Spinal cord (tissue), 9 donors: ENCODE measurements at regions not wholly inside any gene's neighbourhood (a gene's known extent, or its start where the extent isn't known, plus 50 kb on each side); places are given as distances from the start of the nearest gene placed in this dataset.

Source experiments
- DNase-seq, 6 donors: peaks; one replicate each; pipeline versions ENCODE4 v3.0.0 to v3.0.0-alpha.2; 2013 to 2015; ENCODE audit warnings: low spot score in 6 of 6, low read depth in 4 of 6
- H3K27ac ChIP-seq: one replicate; pipeline ENCODE4 v1.5.1; 2013; ENCODE audit warnings: low read depth, low read length, control low read depth
- H3K27me3 ChIP-seq: one replicate; pipeline ENCODE4 v1.6.1; 2013; ENCODE audit warnings: low read length; ENCODE audit not compliant: control insufficient read depth, insufficient read depth
- H3K36me3 ChIP-seq: one replicate; pipeline ENCODE4 v1.6.1; 2013; ENCODE audit warnings: low read length; ENCODE audit not compliant: control insufficient read depth, insufficient read depth
- H3K4me1 ChIP-seq: one replicate; pipeline ENCODE4 v1.6.1; 2013; ENCODE audit warnings: low read length; ENCODE audit not compliant: control insufficient read depth, insufficient read depth
- H3K4me3 ChIP-seq: one replicate; pipeline ENCODE4 v1.5.1; 2013; ENCODE audit warnings: low read depth, low read length, control low read depth
- H3K9me3 ChIP-seq: one replicate; pipeline ENCODE4 v1.6.1; 2013; ENCODE audit warnings: low read length; ENCODE audit not compliant: control insufficient read depth, insufficient read depth
- WGBS: methylation state at CpG from one replicate; pipeline ENCODE4 v1.1.5; 2013; ENCODE audit warnings: missing lambda C conversion rate; ENCODE audit not compliant: insufficient coverage; 5-methylcytosine and 5-hydroxymethylcytosine counted together
- donor health status: healthy.

DNA sequence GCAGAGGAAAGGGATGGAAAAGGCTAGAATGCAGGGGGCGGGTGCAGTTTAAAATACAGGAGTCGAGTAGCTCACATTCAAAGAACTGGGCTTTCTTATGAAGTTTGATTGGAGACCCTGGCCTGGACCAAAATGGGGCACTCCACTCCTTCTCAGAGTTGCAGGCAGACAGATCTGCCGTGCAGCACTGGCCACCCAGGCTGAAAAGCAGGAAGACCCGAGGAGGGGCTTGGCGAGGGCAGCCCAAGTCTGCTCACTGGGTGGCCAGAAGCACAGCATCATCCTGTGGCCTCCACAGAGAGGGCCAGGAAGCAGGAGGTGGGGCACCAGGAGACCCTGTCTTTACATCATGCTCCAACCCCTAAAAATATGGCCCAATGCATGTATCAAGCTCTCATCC, 109.1 kb upstream of the BCL2L14 start:
- H3K27ac ChIP-seq, result no peak overlapping the region
- no peak overlapping the region for H3K4me3 ChIP-seq
- H3K9me3 ChIP-seq, result no peaks in the 10 kb centered on the region
- DNase-seq, result no peak
- WGBS, result 52% methylated on average over 5 of the region's 5 CpGs
- no peaks in the 10 kb centered on the region for H3K4me1 ChIP-seq
- H3K27me3 ChIP-seq, result no peaks in the 10 kb centered on the region
- H3K36me3 ChIP-seq, result no peaks in the 10 kb centered on the region

DNA sequence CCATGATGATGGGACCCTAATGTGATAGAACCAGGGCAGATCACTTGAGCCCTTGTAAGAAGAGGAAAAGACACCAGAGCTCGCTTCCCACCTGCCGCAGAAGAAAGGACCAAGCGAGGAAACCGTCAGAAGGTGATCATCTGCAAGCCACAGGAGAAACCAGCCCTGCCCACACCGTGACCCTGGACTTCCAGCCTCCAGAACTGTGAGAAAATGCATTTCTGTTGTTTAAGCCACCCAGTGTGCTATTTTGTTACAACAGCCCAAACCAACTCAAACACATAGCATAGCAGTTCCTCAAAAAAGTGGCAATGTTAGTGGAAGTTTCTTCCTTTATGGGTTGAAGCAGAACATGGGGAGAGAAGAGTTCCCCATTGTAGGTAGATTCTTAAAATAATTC, 107.9 kb upstream of the BCL2L14 start:
- Histone ChIP-seq H3K36me3 (no peaks in the 10 kb centered on the region), H3K9me3 (no peaks in the 10 kb centered on the region)
- 67% methylated on average over 1 of the region's 5 CpGs for WGBS

DNA sequence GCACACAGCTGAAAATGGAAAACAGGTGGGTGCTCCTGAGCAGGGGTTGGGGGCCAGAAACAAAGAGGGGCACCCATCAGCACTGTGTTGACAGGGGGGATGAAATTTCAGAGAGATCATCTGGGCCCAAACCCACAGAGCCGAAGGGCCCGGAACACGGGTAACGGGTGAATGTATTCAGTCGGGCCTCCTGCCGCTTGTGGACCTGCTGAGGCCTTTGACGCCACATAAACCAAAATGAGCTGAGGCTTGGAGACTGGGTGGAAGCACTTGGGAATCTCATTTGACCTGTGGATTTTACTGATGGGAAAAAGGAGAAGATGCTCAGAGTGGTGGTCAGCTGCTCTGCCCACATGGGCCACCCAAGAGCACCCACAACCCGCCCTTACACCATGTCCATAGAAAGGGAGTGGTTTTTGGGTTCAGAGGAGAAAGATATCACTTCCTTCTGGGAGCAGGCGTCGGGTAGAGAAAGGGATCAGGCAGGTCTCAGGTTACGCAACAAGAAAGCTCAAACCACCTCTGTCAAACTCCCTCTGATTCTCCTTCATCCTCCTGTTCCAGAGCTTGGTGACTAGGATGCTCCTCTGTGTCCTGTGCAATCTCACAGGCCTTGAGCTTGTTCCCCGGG, 106.8 kb upstream of the BCL2L14 start:
- no peaks in the 10 kb centered on the region for H3K36me3 ChIP-seq
- H3K27ac ChIP-seq, result no peak overlapping the region
- no peak for DNase-seq
- no peaks in the 10 kb centered on the region for H3K4me1 ChIP-seq
- no peak overlapping the region for H3K4me3 ChIP-seq
- no peaks in the 10 kb centered on the region for H3K9me3 ChIP-seq
- 92% methylated on average over 10 of the region's 12 CpGs for WGBS
- no peaks in the 10 kb centered on the region for H3K27me3 ChIP-seq

More for the DNA sequence above, 107.9 kb upstream of the BCL2L14 start:
- no peaks in the 10 kb centered on the region for H3K27me3 ChIP-seq
- no peak for DNase-seq
- H3K4me3 ChIP-seq, result no peak overlapping the region
- no peaks in the 10 kb centered on the region for H3K4me1 ChIP-seq
- no peak overlapping the region for H3K27ac ChIP-seq

DNA sequence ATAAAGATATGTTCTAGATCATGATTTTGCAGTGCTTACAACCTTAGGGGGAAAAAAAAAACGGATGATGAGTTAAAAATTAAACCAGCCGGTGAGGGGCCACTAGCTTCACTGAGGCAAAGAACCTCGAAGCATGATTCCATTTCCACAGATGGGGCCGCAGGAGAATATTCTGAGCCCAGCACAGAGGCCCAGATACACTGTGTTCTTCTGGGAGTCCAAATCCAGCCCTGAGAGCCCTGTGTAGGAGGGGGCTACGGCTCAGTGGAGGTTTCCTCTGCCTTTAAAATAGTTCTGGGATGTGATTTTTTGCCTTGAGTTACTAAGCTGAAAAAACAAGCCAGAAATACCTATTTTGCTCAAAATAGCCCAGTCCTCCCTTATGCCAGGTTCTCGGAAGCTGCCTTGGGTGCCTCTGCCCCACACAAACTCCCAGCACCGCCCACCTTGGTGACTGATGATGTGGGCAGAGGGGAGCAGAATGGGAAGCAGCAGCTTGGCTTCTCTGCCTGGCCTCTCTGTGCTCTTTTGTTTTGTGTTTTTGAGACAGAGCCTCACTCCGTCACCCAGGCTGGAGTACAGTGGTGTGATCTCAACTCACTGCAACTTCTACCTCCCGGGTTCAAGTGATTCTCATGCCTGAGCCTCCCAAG, 105.4 kb upstream of the BCL2L14 start:
- H3K36me3 ChIP-seq, result no peaks in the 10 kb centered on the region
- no peak for DNase-seq
- no peaks in the 10 kb centered on the region for H3K27me3 ChIP-seq
- no peak overlapping the region for H3K4me3 ChIP-seq
- H3K9me3 ChIP-seq, result no peaks in the 10 kb centered on the region
- H3K4me1 ChIP-seq, result peaks cover 4% of the 10 kb centered on the region
- H3K27ac ChIP-seq, result no peak overlapping the region
- WGBS, result 92% methylated on average over 5 of the region's 9 CpGs

DNA sequence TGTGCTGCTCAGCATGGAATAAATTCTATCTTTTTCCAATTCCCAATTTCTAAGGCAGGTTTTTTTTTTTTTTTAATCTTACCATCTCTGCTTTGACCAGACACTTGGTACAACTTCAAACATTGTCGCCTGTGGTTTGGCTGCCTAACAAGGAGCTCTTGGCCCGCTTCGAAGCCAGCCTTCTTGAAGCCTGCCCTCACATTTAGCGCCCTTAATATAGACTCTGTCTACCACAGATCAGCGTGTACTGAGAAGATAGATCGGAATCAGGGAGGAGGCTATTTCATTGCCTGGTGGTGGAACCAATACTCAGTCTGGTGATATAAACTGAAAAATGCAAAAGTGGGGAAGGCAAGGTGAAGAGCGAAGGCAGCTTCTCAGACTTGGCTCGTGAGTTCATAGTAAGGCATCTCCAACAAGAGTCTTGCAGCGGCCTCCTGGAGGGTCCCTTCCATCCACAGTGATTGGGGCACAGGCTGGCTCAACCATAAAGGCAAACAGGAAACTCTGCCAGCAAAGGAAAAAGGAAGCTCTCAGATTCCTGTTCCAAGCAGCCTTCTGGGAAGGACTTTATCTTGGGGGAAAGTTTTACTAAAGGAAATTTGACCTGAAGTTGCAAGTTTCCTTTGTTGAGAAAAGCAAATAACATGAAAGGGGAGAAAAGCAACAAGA, 103.2 kb upstream of the BCL2L14 start:
- Histone ChIP-seq H3K4me3 (no peak overlapping the region), H3K27me3 (no peaks in the 10 kb centered on the region), H3K9me3 (no peaks in the 10 kb centered on the region), H3K27ac (no peak overlapping the region), H3K4me1 (peaks cover 4% of the 10 kb centered on the region), H3K36me3 (no peaks in the 10 kb centered on the region)
- peak in 1 of 6 donors; percentile 28 for DNase-seq
- 90% methylated on average over 6 of the region's 9 CpGs for WGBS

DNA sequence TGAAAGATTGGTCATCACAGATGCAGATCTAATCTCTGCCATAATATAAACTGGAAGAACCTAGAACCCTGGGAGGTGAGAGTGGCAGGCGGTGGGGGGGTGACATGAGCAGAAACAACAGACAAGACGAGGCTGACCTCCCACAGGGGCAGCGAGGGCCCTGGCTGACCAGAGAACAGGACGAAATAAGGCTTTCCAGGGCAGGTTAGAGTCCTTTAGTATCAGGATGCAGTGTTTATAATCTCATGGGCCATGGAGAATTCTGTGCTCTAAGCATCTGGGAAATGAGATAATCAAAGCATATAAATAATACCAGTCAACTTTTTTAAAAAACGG, 102.7 kb upstream of the BCL2L14 start:
- no peak overlapping the region for H3K27ac ChIP-seq
- no peaks in the 10 kb centered on the region for H3K9me3 ChIP-seq
- no peaks in the 10 kb centered on the region for H3K36me3 ChIP-seq
- H3K27me3 ChIP-seq, result no peaks in the 10 kb centered on the region
- H3K4me3 ChIP-seq, result no peak overlapping the region
- DNase-seq, result no peak
- 70% methylated on average over 2 of the region's 5 CpGs for WGBS
- H3K4me1 ChIP-seq, result peaks cover 4% of the 10 kb centered on the region

DNA sequence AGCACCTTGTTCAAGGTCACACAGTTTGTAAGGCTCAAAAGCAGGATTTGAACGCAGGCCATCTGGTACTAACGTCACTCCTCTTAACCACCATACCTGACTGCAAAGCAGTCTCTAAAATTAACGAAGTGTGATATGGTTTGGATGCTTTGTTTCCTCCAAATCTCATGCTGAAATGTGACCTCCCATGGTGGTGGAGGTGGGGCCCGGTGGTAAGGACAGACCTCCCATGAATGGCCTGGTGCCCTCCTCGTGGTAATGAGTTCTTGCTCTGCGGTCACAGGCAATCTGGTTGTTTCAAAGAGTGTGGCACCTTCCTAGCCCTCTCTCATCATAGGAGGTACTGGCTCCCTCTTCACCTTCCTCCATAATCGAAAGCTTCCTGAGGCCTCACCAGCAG, 102.2 kb upstream of the BCL2L14 start:
- WGBS, result 86% methylated on average over 4 of the region's 7 CpGs
- H3K4me3 ChIP-seq, result no peak overlapping the region
- no peaks in the 10 kb centered on the region for H3K36me3 ChIP-seq
- H3K27ac ChIP-seq, result no peak overlapping the region
- H3K9me3 ChIP-seq, result no peaks in the 10 kb centered on the region
- no peak for DNase-seq
- H3K4me1 ChIP-seq, result peaks cover 4% of the 10 kb centered on the region
- no peaks in the 10 kb centered on the region for H3K27me3 ChIP-seq

DNA sequence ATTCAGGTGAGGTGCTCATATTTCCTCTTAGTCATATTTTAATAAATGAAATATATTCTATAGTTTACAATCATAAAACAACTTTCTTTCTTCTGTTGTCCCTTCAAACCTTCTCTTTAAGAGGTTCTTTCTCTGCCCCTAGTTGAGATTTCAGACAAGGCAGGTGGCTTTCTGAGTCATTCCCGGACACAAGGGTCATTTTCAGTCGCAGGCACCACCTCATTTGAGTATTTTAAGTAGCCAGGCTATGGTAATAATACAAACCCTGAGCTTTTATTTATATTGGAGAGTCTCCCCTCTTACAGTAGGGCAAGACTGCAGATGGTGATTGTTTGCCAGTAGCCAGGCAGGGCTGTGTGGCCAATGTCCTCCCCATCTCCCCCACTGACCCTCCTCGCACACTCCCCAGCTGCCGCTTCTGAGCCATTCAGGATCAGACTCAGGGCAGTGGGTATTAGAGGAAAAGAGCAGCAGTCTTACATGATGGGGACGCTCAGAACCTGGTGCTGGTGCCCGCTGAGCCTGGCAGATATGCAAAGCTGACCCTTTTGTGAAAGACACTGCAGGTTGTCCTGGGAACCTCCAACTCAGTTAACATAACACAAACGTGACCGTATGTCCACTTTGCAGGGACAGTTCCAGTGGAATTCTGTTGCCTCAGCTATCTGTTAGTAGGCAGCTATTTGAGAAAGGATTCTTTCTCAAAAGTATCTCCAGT, 101.1 kb upstream of the BCL2L14 start:
- no peak for DNase-seq

DNA sequence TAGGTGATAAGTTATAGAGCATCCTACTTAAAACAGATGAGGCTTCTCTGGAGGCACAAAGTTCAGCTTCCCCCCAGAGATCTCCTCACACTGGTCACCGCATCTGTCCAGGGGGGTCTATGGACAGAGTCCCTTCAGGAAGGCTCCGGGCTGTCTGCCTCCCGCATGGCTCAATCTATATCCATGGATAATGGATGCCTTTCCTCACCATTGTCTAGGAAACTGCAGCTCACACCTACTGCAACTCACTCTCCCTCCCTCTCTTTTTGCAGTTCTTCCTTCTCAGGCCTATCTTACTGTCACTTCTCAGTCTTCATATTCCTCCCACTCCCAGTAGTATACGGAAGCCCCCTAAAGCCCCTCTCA, 100.6 kb upstream of the BCL2L14 start:
- Histone ChIP-seq H3K36me3 (no peaks in the 10 kb centered on the region), H3K27me3 (no peaks in the 10 kb centered on the region), H3K9me3 (no peaks in the 10 kb centered on the region), H3K27ac (no peak overlapping the region), H3K4me3 (no peak overlapping the region), H3K4me1 (peaks cover 4% of the 10 kb centered on the region)
- no peak for DNase-seq
- 26% methylated on average over 3 of the region's 4 CpGs for WGBS

More for the DNA sequence above, 101.1 kb upstream of the BCL2L14 start:
- H3K4me1 ChIP-seq, result peaks cover 4% of the 10 kb centered on the region
- no peaks in the 10 kb centered on the region for H3K27me3 ChIP-seq
- 50% methylated on average over 2 of the region's 8 CpGs for WGBS
- H3K36me3 ChIP-seq, result no peaks in the 10 kb centered on the region
- no peaks in the 10 kb centered on the region for H3K9me3 ChIP-seq
- no peak overlapping the region for H3K27ac ChIP-seq
- no peak overlapping the region for H3K4me3 ChIP-seq
